ENCODE measurements at regions not wholly inside any gene's neighbourhood (a gene's known extent, or its start where the extent isn't known, plus 50 kb on each side); places are given as distances from the start of the nearest gene placed in this dataset.
A peak's percentile ranks its signal among the peaks of the same experiment; 100 is the strongest.

- DNase-seq (ENCODE audit: low spot score): no peak
Observed at GRCh38 chr2:200054681-200055468, 99.5 kb downstream of the MAIP1 start.

- DNase-seq (ENCODE audit: low spot score): no peak
Observed at GRCh38 chr2:200056105-200056504, 100.7 kb downstream of the MAIP1 start.

DNA sequence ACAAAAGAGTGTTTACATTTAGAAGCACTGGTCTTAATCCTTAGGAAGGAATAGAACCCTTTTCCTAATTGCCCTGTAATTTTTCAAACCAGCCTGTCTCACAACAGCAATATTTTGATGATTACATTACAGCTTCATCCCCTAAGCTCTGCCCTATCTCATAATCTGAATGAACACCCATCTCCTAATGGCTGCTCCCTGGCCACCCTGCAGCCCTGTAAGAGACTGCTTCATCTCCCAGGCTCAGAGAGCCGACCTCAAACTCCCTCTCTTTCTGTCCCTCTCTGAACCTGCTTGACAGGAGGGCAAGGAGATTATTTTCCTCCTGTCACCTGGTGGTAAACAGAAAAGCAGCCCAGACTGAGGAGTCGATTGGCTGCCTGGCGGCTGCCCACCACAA is 107.8 kb downstream of the MAIP1 start:
- no peak for DNase-seq (ENCODE audit: low spot score)

- no peak for DNase-seq (ENCODE audit: low spot score)
Observed at GRCh38 chr2:200064879-200065278, 109.5 kb downstream of the MAIP1 start.

DNA sequence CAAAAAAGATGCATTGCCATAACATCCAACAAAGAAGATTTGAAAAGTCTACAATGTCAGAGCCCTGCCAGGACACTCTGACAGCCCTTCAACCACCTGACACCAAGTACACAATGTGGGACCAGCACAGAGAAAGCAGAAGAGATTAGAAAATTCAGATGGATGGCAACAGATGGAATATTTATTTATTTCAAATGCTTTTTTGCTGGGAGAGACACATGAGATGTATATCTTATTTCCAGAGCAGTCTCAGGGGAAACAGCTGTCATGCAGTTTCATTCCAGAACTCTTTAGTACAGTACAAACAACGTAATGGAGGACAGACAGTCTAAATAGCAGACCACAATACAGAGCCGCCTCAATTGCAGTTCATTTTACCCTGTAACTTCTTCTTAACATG is 110.1 kb downstream of the MAIP1 start:
- DNase-seq (ENCODE audit: low spot score): no peak

GRCh38 chr2:200066417-200066816 is 111.0 kb downstream of the MAIP1 start:
- DNase-seq (ENCODE audit: low spot score): no peak

DNA sequence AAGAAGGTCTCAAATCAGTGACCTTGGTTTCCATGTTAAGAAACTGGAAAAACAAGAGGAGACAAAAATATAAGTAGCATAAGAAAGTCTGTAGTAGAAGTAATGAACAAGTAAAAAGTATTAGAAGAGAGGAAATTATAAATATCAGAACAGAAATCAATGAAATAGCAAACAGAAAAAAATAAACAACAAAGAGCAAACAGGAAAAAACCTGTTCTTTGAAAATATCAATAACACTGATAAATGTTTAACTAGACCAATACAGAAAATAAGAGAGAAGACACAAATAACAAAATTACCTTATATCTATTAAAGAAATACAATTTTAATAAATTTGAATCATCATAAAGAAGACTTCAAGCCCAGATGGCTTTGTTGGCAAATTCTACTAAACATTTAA is 113.3 kb downstream of the MAIP1 start:
- no peak for DNase-seq (ENCODE audit: low spot score)

DNA sequence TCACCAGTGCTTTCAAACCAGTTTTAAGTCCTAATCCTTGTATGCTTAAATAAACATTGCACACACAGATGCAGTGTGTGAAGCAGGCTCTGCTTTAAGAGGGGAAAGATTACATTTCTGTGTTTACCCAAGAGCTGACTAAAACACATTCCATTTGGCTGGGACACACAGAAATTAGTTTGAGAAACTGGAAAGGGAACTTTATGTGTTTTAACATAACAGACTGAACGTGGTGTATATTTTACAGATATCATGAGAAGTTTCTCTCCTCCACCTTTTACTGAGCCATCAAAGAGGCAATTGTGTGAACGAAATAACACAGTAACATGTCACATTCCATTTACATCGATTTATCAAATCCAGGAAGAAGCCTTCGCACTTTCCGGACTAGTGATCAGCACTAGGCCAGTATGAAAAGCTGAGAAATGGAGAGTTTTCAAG is 121.8 kb downstream of the MAIP1 start:
- no peak for DNase-seq (ENCODE audit: low spot score)

- DNase-seq (ENCODE audit: low spot score): no peak
Observed at GRCh38 chr2:200077838-200078237, 122.5 kb downstream of the MAIP1 start.

- DNase-seq (ENCODE audit: low spot score): no peak
Observed at GRCh38 chr2:200079356-200079755, 124.0 kb downstream of the MAIP1 start.

GRCh38 chr2:200081236-200081635 is 125.9 kb downstream of the MAIP1 start:
- DNase-seq (ENCODE audit: low spot score): no peak

DNA sequence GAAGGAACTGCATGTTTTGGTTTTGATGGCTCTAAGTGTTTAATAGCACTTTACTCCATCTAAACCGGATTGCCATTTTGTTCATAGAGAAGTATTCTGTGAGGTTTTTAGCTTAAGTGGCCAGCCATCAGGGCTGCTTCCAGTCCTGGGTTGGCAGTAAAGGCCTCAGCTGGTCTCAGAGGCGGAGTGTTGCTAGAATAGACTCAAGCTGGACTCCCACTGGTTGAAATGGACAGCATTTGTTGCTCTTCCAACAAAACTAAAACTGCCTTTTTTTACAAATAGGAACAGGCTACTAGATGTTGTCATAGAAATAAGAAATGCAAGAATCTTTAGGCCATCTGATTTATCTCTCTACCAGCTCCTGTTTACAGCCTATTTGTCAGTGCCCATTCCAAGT is 126.4 kb downstream of the MAIP1 start:
- no peak for DNase-seq (ENCODE audit: low spot score)

DNA sequence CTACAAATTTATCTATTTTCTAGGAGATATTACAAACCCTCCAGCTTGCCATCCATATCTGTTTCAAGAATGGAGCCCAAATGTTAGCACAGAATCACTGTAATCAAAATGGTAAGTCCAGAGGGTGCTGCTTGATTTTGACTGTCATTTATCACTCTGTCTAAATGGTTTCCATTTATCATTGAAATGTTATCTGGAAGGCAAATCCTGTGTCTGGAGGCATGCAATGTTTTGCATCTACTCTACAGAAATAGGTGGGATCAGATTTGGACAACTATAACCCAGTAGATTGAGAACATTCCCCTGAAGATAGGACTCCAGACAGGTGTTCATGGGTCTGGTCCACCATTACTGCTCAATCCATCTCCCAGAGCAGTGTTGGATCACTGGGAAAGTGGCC is 128.7 kb downstream of the MAIP1 start:
- DNase-seq (ENCODE audit: low spot score): no peak

- peak; percentile 95 for DNase-seq (ENCODE audit: low spot score)
Observed at GRCh38 chr2:200086911-200087310, 131.5 kb downstream of the MAIP1 start.

GRCh38 chr2:200087451-200087850 is 132.1 kb downstream of the MAIP1 start:
- peak; percentile 62 for DNase-seq (ENCODE audit: low spot score)

- peak; percentile 64 for DNase-seq (ENCODE audit: low spot score)
Observed at GRCh38 chr2:200089040-200089755, 133.8 kb downstream of the MAIP1 start.

- DNase-seq (ENCODE audit: low spot score): peak; percentile 47
Observed at GRCh38 chr2:200089756-200090109, 134.4 kb downstream of the MAIP1 start.

- DNase-seq (ENCODE audit: low spot score): no peak
Observed at GRCh38 chr2:200090683-200091082, 135.3 kb downstream of the MAIP1 start.

DNA sequence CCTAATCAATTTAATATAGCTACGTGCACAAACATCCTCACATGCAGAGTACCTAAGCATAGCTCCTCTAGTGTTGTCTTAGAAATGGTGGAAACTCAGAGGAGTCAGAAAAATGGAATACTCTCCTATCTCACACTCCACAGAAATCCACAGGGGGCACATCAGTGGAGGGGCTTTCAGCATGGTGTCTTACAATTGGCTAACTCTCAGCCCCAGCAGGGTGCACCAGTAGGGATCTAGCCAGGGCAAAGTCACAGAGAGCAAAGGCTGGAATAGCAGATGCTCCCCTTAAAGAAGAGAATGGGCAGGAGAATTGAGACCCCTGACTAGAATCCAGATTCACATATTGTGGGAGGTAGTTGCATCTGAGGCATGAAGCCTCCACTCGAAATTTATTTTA is 135.7 kb downstream of the MAIP1 start:
- DNase-seq (ENCODE audit: low spot score): no peak

DNA sequence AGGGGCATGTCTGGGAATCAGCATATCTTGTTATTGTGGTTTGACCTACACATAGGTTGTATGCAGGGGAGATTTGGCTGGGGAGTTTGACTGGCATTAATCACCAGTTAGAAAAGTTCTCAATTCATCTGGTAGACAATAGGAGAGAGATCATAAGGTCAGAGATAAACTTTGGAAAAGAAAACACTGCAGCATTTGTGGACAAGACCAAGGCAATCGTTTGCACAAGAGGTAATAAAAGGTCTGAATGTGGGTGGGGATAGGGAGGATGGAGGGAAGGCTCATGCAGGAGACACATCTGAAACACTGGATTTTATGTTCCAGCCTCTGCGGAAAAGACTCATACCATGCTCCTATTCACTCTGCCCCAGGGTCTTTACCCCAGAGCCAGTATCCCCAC is 136.9 kb downstream of the MAIP1 start:
- no peak for DNase-seq (ENCODE audit: low spot score)

- no peak for DNase-seq (ENCODE audit: low spot score)
Observed at GRCh38 chr2:200095436-200095835, 140.1 kb downstream of the MAIP1 start.

- peak; percentile 97 for DNase-seq (ENCODE audit: low spot score)
Observed at GRCh38 chr2:200099256-200099655, 143.9 kb downstream of the MAIP1 start.

GRCh38 chr2:200100027-200100426 is 144.6 kb downstream of the MAIP1 start:
- DNase-seq (ENCODE audit: low spot score): no peak

DNA sequence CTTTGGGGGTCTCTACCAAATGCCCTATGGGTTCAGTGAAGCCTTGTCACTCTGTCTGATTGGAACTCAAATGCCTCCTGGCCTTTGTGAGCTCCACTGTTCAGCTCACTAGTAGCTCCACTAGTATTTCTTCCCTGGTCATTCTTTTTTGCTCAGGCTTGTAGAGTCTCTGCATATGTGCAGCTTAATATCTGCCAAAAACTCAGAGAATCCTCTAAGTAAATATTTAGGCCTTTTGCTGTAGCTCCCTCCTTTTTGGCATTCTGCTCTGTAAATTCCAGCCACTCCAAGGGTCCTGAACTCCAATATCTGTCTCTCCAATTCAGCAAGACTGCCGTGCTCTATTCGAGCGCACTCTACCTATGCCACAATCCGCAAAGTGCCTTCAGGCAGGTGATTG is 146.5 kb downstream of the MAIP1 start:
- no peak for DNase-seq (ENCODE audit: low spot score)
